Neural cell (in vitro differentiated cells): ENCODE measurements at regions not wholly inside any gene's neighbourhood (a gene's known extent, or its start where the extent isn't known, plus 50 kb on each side); places are given as distances from the start of the nearest gene placed in this dataset.

Experiments used
- EZH2 ChIP-seq: fragments of 200-600, 300-800 bp; shearing (Covaris generic), sonication (generic); IDR thresholded peaks from 2 replicates; pipeline ENCODE4 v1.6.1; 2014; ENCODE audit warnings: antibody characterized with exemption, low read length, borderline replicate concordance, mild to moderate bottlenecking; ENCODE audit not compliant: insufficient read depth, poor library complexity, severe bottlenecking
- MXI1 ChIP-seq: fragments of 450-650 bp; conservative IDR thresholded peaks from 2 replicates; pipeline ENCODE4 v1.6.1; 2014; ENCODE audit warnings: antibody characterized with exemption, mild to moderate bottlenecking; ENCODE audit not compliant: poor library complexity, severe bottlenecking
- POLR2AphosphoS5 ChIP-seq: IDR thresholded peaks from 2 replicates; pipeline ENCODE4 v1.6.1; 2012
- RAD21 ChIP-seq: fragments of 450-650 bp; conservative IDR thresholded peaks from 2 replicates; pipeline ENCODE4 v1.6.1; 2014; ENCODE audit warnings: antibody characterized with exemption, mild to moderate bottlenecking, moderate library complexity
- TF ChIP-seq, protein P1 (sequence below): fragments of 450-650 bp; IDR thresholded peaks from 2 replicates; pipeline ENCODE4 v1.5.1; 2014; ENCODE audit warnings: antibody characterized with exemption, mild to moderate bottlenecking, moderate library complexity; ENCODE audit not compliant: poor library complexity, severe bottlenecking
- TF ChIP-seq, protein P2 (sequence below): IDR thresholded peaks from 2 replicates; pipeline ENCODE4 v1.6.1; 2012; ENCODE audit warnings: borderline replicate concordance

DNA sequence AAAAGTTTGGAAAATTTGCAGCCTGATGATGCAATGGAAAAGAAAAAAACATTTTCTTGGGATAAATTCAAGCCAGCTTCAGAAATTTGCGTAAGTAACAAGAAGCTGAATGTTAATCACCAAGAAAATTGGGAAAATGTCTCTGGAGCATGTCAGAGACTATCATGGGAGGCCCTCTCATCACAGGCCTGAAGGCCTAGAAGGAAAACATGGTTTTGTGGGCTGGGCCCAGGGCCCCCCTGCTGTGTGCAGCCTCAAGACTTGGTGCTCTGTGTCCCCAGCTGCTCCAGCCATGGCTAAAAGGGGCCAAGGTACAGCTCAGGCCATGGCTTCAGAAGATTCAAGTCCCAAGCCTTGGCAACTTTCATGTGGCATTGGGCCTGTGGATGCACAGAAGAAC is 1049.8 kb upstream of the GRIA3 start:
- TF ChIP-seq EZH2: no peak
- TF ChIP-seq, protein P1, sequence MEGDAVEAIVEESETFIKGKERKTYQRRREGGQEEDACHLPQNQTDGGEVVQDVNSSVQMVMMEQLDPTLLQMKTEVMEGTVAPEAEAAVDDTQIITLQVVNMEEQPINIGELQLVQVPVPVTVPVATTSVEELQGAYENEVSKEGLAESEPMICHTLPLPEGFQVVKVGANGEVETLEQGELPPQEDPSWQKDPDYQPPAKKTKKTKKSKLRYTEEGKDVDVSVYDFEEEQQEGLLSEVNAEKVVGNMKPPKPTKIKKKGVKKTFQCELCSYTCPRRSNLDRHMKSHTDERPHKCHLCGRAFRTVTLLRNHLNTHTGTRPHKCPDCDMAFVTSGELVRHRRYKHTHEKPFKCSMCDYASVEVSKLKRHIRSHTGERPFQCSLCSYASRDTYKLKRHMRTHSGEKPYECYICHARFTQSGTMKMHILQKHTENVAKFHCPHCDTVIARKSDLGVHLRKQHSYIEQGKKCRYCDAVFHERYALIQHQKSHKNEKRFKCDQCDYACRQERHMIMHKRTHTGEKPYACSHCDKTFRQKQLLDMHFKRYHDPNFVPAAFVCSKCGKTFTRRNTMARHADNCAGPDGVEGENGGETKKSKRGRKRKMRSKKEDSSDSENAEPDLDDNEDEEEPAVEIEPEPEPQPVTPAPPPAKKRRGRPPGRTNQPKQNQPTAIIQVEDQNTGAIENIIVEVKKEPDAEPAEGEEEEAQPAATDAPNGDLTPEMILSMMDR: no peak
- TF ChIP-seq RAD21: no peak
- no peak for TF ChIP-seq MXI1
- TF ChIP-seq, protein P2, sequence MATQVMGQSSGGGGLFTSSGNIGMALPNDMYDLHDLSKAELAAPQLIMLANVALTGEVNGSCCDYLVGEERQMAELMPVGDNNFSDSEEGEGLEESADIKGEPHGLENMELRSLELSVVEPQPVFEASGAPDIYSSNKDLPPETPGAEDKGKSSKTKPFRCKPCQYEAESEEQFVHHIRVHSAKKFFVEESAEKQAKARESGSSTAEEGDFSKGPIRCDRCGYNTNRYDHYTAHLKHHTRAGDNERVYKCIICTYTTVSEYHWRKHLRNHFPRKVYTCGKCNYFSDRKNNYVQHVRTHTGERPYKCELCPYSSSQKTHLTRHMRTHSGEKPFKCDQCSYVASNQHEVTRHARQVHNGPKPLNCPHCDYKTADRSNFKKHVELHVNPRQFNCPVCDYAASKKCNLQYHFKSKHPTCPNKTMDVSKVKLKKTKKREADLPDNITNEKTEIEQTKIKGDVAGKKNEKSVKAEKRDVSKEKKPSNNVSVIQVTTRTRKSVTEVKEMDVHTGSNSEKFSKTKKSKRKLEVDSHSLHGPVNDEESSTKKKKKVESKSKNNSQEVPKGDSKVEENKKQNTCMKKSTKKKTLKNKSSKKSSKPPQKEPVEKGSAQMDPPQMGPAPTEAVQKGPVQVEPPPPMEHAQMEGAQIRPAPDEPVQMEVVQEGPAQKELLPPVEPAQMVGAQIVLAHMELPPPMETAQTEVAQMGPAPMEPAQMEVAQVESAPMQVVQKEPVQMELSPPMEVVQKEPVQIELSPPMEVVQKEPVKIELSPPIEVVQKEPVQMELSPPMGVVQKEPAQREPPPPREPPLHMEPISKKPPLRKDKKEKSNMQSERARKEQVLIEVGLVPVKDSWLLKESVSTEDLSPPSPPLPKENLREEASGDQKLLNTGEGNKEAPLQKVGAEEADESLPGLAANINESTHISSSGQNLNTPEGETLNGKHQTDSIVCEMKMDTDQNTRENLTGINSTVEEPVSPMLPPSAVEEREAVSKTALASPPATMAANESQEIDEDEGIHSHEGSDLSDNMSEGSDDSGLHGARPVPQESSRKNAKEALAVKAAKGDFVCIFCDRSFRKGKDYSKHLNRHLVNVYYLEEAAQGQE: no peak
- TF ChIP-seq POLR2AphosphoS5: no peak
